OCI-LY3 (cell line): ENCODE measurements at regions not wholly inside any gene's neighbourhood (a gene's known extent, or its start where the extent isn't known, plus 50 kb on each side); places are given as distances from the start of the nearest gene placed in this dataset.

ENCODE experiments used
- CTCF ChIP-seq: fragments of 200-600, 300-600 bp; sonication (generic); IDR thresholded peaks from 2 replicates; pipeline ENCODE4 v1.5.1; 2014; ENCODE audit warnings: antibody characterized with exemption, low read length, low read depth
- EZH2phosphoT487 ChIP-seq: fragments of 200-600 bp; shearing (Covaris generic); IDR thresholded peaks from 2 replicates; pipeline ENCODE4 v1.6.1; 2018; ENCODE audit warnings: antibody characterized with exemption, mixed run types, low read depth

- TF ChIP-seq CTCF (no peak), EZH2phosphoT487 (no peak)
Measured at GRCh38 chr11:37699644-37700043, 1101.6 kb upstream of the RAG2 start.
